ENCODE measurements at regions not wholly inside any gene's neighbourhood (a gene's known extent, or its start where the extent isn't known, plus 50 kb on each side); places are given as distances from the start of the nearest gene placed in this dataset.

GRCh38 chr3:70833239-70833960 lies 521.0 kb upstream of the MDFIC2 start:
- H3K27ac Mint-ChIP-seq = no peak overlapping the region
- POLR2A ChIA-PET = no interaction called here
- no peak overlapping the region for H3K4me3 Mint-ChIP-seq
- DNase-seq (no peak), ATAC-seq (no peak)
- H3K4me1 Mint-ChIP-seq = no peaks in the 10 kb centered on the region
- H3K36me3 Mint-ChIP-seq (ENCODE audit: low read depth) = no peaks in the 10 kb centered on the region
- intact Hi-C loops (cut with DNase I, micrococcal nuclease) = no loop called here
- CTCF ChIA-PET = interaction anchor here (0.8 kb wide), 1 partner anchor 125 kb away, joined by 3 read pairs; no protein-coding TSS in a partner anchor
- no peaks in the 10 kb centered on the region for H3K9me3 Mint-ChIP-seq (ENCODE audit: low read depth)
- peaks cover 14% of the 10 kb centered on the region for H3K27me3 Mint-ChIP-seq

GRCh38 chr3:70832834-70833205 lies 520.4 kb upstream of the MDFIC2 start:
- no peaks in the 10 kb centered on the region for H3K9me3 Mint-ChIP-seq (ENCODE audit: low read depth)
- no peaks in the 10 kb centered on the region for H3K4me1 Mint-ChIP-seq
- ChIA-PET POLR2A (no interaction called here), CTCF (no interaction called here)
- DNase-seq (no peak), ATAC-seq (no peak)
- peaks cover 9% of the 10 kb centered on the region for H3K27me3 Mint-ChIP-seq
- no peak overlapping the region for H3K27ac Mint-ChIP-seq
- no peaks in the 10 kb centered on the region for H3K36me3 Mint-ChIP-seq (ENCODE audit: low read depth)
- no peak overlapping the region for H3K4me3 Mint-ChIP-seq
- intact Hi-C loops (cut with DNase I, micrococcal nuclease) = no loop called here

DNA sequence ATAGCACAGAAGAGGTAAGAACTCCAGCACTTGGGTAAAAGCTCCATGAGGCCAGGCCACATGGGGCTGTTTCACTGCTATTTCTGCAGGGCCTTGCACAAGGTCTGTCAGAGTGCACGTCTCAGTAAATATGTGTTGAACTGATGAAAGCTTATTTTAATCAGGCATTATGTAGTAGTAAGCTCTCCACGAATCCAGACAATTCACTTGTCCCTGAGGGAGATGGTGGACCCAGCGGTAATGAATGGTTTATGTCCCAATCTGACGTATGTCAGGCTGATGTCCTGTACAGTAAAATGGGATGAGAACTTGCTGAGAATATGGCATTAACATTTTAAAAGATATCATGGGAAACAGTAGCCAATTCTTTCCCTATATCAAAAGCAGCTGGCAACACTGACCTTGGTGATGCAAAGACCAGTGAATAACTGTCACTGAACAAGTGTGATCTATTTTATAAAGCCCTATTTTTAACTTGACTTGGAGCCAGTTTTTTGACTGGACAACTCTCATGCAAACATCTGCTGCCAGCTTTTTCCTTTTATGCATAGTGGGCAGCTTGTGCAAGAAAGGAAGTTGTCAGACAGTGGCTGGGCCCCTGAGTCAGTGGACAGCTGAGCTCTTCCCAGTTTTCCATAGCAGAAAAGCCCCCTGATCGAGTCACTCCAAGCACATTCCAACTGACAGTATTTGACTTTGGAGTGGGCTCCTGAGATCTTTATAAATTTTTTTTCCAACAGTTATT lies 519.8 kb upstream of the MDFIC2 start:
- no peaks in the 10 kb centered on the region for H3K4me1 Mint-ChIP-seq
- intact Hi-C loops (cut with DNase I, micrococcal nuclease) = no loop called here
- H3K4me3 Mint-ChIP-seq = no peak overlapping the region
- ChIA-PET CTCF (no interaction called here), POLR2A (no interaction called here)
- DNase-seq = no peak
- no peak for ATAC-seq
- H3K36me3 Mint-ChIP-seq (ENCODE audit: low read depth) = no peaks in the 10 kb centered on the region
- no peak overlapping the region for H3K27ac Mint-ChIP-seq
- H3K27me3 Mint-ChIP-seq = peaks cover 9% of the 10 kb centered on the region
- no peaks in the 10 kb centered on the region for H3K9me3 Mint-ChIP-seq (ENCODE audit: low read depth)

DNA sequence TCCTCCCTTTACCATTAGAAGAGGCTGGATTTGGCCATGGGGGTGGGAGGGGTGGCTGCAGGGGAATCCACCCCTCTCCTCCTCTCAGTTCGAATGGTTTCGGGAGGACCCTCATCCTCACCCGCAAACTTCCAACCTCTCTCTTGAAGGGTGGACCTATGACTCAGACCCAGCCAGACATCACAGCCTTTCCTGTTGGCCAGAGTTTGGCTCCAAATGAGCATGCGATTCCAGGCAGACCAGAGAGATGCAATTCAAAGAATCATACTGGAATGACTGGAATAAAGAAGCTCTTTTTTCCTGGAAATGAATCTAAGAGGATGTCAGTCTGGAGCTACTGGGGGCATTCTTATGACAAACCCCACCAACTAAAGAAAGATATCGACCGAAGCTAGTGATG lies 516.7 kb upstream of the MDFIC2 start:
- Mint-ChIP-seq H3K4me3 (no peak overlapping the region), H3K27me3 (peaks cover 6% of the 10 kb centered on the region), H3K9me3 (ENCODE audit: low read depth) (no peaks in the 10 kb centered on the region), H3K36me3 (ENCODE audit: low read depth) (no peaks in the 10 kb centered on the region), H3K27ac (no peak overlapping the region), H3K4me1 (no peaks in the 10 kb centered on the region)
- intact Hi-C loops (cut with DNase I, micrococcal nuclease) = no loop called here
- ChIA-PET CTCF (no interaction called here), POLR2A (no interaction called here)
- DNase-seq (no peak), ATAC-seq (no peak)

GRCh38 chr3:70824773-70825172 lies 512.3 kb upstream of the MDFIC2 start:
- no peak overlapping the region for H3K4me3 Mint-ChIP-seq
- CTCF ChIA-PET = no interaction called here
- ATAC-seq (no peak), DNase-seq (no peak)
- no peaks in the 10 kb centered on the region for H3K27me3 Mint-ChIP-seq
- no peaks in the 10 kb centered on the region for H3K9me3 Mint-ChIP-seq (ENCODE audit: low read depth)
- intact Hi-C loops (cut with DNase I, micrococcal nuclease) = no loop called here
- POLR2A ChIA-PET = no interaction called here
- H3K4me1 Mint-ChIP-seq = no peaks in the 10 kb centered on the region
- no peak overlapping the region for H3K27ac Mint-ChIP-seq
- H3K36me3 Mint-ChIP-seq (ENCODE audit: low read depth) = no peaks in the 10 kb centered on the region

GRCh38 chr3:70824078-70824477 lies 511.6 kb upstream of the MDFIC2 start:
- intact Hi-C loops (cut with DNase I, micrococcal nuclease) = no loop called here
- Mint-ChIP-seq H3K4me1 (no peaks in the 10 kb centered on the region), H3K9me3 (ENCODE audit: low read depth) (no peaks in the 10 kb centered on the region), H3K36me3 (ENCODE audit: low read depth) (no peaks in the 10 kb centered on the region), H3K27ac (no peak overlapping the region), H3K4me3 (no peak overlapping the region), H3K27me3 (no peaks in the 10 kb centered on the region)
- DNase-seq (no peak), ATAC-seq (no peak)
- ChIA-PET CTCF (no interaction called here), POLR2A (no interaction called here)

- no peaks in the 10 kb centered on the region for H3K9me3 Mint-ChIP-seq (ENCODE audit: low read depth)
- POLR2A ChIA-PET = no interaction called here
- ATAC-seq (no peak), DNase-seq (no peak)
- CTCF ChIA-PET = no interaction called here
- no peak overlapping the region for H3K4me3 Mint-ChIP-seq
- intact Hi-C loops (cut with DNase I, micrococcal nuclease) = no loop called here
- H3K36me3 Mint-ChIP-seq (ENCODE audit: low read depth) = no peaks in the 10 kb centered on the region
- no peaks in the 10 kb centered on the region for H3K27me3 Mint-ChIP-seq
- H3K27ac Mint-ChIP-seq = no peak overlapping the region
- no peaks in the 10 kb centered on the region for H3K4me1 Mint-ChIP-seq
Observed at GRCh38 chr3:70823622-70824021, 511.2 kb upstream of the MDFIC2 start.

GRCh38 chr3:70822669-70823068 lies 510.2 kb upstream of the MDFIC2 start:
- ATAC-seq (no peak), DNase-seq (no peak)
- CTCF ChIA-PET = no interaction called here
- Mint-ChIP-seq H3K27me3 (no peaks in the 10 kb centered on the region), H3K36me3 (ENCODE audit: low read depth) (no peaks in the 10 kb centered on the region), H3K4me1 (no peaks in the 10 kb centered on the region), H3K27ac (no peak overlapping the region), H3K4me3 (no peak overlapping the region), H3K9me3 (ENCODE audit: low read depth) (peaks cover under 1% of the 10 kb centered on the region)
- intact Hi-C loops (cut with DNase I, micrococcal nuclease) = no loop called here
- POLR2A ChIA-PET = no interaction called here

DNA sequence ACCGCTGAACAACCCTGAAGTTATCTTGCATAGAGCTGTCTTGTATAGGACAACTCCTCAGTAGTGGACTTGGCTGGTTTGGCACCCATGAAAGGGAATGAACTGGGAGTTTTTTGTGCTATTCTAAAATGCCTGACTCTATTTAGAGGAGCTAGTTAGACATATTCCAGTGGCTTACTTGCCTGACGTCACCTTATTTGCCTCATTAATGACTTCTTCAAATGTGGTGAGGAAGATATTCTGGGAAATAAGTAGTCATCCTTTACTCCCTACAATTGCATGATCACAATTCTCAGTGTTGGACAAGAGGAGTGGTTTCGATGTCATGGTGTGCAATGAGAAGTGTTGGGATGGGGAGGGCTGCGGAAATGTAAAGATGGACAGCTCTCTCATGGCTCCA lies 509.2 kb upstream of the MDFIC2 start:
- Mint-ChIP-seq H3K9me3 (ENCODE audit: low read depth) (peaks cover 7% of the 10 kb centered on the region), H3K4me1 (no peaks in the 10 kb centered on the region), H3K4me3 (no peak overlapping the region), H3K27me3 (peaks cover 3% of the 10 kb centered on the region), H3K27ac (no peak overlapping the region), H3K36me3 (ENCODE audit: low read depth) (no peaks in the 10 kb centered on the region)
- ChIA-PET POLR2A (no interaction called here), CTCF (no interaction called here)
- no peak for DNase-seq
- no peak for ATAC-seq
- intact Hi-C loops (cut with DNase I, micrococcal nuclease) = no loop called here

- no peaks in the 10 kb centered on the region for H3K4me1 Mint-ChIP-seq
- no peak overlapping the region for H3K27ac Mint-ChIP-seq
- intact Hi-C loops (cut with DNase I, micrococcal nuclease) = no loop called here
- no peaks in the 10 kb centered on the region for H3K36me3 Mint-ChIP-seq (ENCODE audit: low read depth)
- H3K27me3 Mint-ChIP-seq = peaks cover 3% of the 10 kb centered on the region
- H3K9me3 Mint-ChIP-seq (ENCODE audit: low read depth) = peaks cover 9% of the 10 kb centered on the region
- ATAC-seq = no peak
- CTCF ChIA-PET = no interaction called here
- POLR2A ChIA-PET = no interaction called here
- no peak for DNase-seq
- H3K4me3 Mint-ChIP-seq = no peak overlapping the region
Observed at GRCh38 chr3:70820397-70820796, 508.0 kb upstream of the MDFIC2 start.

- no peaks in the 10 kb centered on the region for H3K36me3 Mint-ChIP-seq (ENCODE audit: low read depth)
- H3K9me3 Mint-ChIP-seq (ENCODE audit: low read depth) = peaks cover 9% of the 10 kb centered on the region
- no peaks in the 10 kb centered on the region for H3K4me1 Mint-ChIP-seq
- intact Hi-C loops (cut with DNase I, micrococcal nuclease) = no loop called here
- ATAC-seq (no peak), DNase-seq (no peak)
- no peak overlapping the region for H3K4me3 Mint-ChIP-seq
- peaks cover 3% of the 10 kb centered on the region for H3K27me3 Mint-ChIP-seq
- ChIA-PET POLR2A (no interaction called here), CTCF (interaction anchor here (0.6 kb wide), 1 partner anchor 184 kb away, joined by 4 read pairs; no protein-coding TSS in a partner anchor)
- no peak overlapping the region for H3K27ac Mint-ChIP-seq
Observed at GRCh38 chr3:70818145-70818544, 505.7 kb upstream of the MDFIC2 start.

GRCh38 chr3:70816346-70816745 lies 503.9 kb upstream of the MDFIC2 start:
- DNase-seq (no peak), ATAC-seq (no peak)
- Mint-ChIP-seq H3K4me1 (no peaks in the 10 kb centered on the region), H3K27me3 (peaks cover 4% of the 10 kb centered on the region), H3K36me3 (ENCODE audit: low read depth) (no peaks in the 10 kb centered on the region), H3K9me3 (ENCODE audit: low read depth) (peaks cover 9% of the 10 kb centered on the region), H3K4me3 (no peak overlapping the region), H3K27ac (no peak overlapping the region)
- intact Hi-C loops (cut with DNase I, micrococcal nuclease) = no loop called here
- ChIA-PET CTCF (no interaction called here), POLR2A (no interaction called here)
